ENCODE measurements at regions not wholly inside any gene's neighbourhood (a gene's known extent, or its start where the extent isn't known, plus 50 kb on each side); places are given as distances from the start of the nearest gene placed in this dataset.
A peak's percentile ranks its signal among the peaks of the same experiment; 100 is the strongest.

GRCh38 chr13:107375701-107376340, 807.9 kb upstream of the ARGLU1 start:
- ChIA-PET CTCF (interaction anchor here (1.0 to 3.0 kb wide), 3 partner anchors 11 to 20 kb away, joined by 3 to 12 read pairs (median 4); no protein-coding TSS in a partner anchor), POLR2A (no interaction called here)
- no peak for DNase-seq (ENCODE audit: extremely low spot score)
- TF ChIP-seq, protein P1, sequence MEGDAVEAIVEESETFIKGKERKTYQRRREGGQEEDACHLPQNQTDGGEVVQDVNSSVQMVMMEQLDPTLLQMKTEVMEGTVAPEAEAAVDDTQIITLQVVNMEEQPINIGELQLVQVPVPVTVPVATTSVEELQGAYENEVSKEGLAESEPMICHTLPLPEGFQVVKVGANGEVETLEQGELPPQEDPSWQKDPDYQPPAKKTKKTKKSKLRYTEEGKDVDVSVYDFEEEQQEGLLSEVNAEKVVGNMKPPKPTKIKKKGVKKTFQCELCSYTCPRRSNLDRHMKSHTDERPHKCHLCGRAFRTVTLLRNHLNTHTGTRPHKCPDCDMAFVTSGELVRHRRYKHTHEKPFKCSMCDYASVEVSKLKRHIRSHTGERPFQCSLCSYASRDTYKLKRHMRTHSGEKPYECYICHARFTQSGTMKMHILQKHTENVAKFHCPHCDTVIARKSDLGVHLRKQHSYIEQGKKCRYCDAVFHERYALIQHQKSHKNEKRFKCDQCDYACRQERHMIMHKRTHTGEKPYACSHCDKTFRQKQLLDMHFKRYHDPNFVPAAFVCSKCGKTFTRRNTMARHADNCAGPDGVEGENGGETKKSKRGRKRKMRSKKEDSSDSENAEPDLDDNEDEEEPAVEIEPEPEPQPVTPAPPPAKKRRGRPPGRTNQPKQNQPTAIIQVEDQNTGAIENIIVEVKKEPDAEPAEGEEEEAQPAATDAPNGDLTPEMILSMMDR (IDR thresholded peaks at IDR 0.05; ENCODE audit: control extremely low read depth, extremely low read depth, low read depth, missing control alignments) = no peak

DNA sequence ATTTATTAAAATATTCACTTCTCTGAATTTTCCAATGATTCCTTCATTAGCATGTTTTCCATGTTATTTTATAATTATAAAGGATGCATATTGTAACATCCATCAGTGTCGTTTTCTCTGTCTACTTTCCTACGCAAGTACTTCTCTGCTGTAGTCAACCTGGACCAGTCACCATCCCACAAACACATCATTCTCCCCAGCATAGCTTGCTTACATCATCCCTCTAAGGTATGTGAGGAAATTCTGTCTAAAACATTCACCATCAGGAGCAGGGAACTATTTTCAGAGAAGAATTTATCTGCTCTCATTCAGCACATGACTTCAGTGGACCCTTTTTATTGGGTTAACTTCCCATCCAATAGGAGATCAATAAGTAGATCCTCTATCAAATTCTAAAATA, 806.1 kb upstream of the ARGLU1 start:
- POLR2A ChIA-PET = no interaction called here
- CTCF ChIA-PET = interaction anchor here (1.0 kb wide), 1 partner anchor 22 kb away, joined by 3 read pairs; no protein-coding TSS in a partner anchor
- TF ChIP-seq, protein P1 (IDR thresholded peaks at IDR 0.05; ENCODE audit: control extremely low read depth, extremely low read depth, low read depth, missing control alignments) = no peak
- DNase-seq (ENCODE audit: extremely low spot score) = no peak

- ChIA-PET POLR2A (no interaction called here), CTCF (no interaction called here)
- DNase-seq (ENCODE audit: extremely low spot score) = no peak
- TF ChIP-seq, protein P1 (IDR thresholded peaks at IDR 0.05; ENCODE audit: control extremely low read depth, extremely low read depth, low read depth, missing control alignments) = peak; percentile 22
Observed at GRCh38 chr13:107373551-107373950, 805.6 kb upstream of the ARGLU1 start.

- POLR2A ChIA-PET = no interaction called here
Observed at GRCh38 chr13:107370015-107370785, 802.3 kb upstream of the ARGLU1 start.

DNA sequence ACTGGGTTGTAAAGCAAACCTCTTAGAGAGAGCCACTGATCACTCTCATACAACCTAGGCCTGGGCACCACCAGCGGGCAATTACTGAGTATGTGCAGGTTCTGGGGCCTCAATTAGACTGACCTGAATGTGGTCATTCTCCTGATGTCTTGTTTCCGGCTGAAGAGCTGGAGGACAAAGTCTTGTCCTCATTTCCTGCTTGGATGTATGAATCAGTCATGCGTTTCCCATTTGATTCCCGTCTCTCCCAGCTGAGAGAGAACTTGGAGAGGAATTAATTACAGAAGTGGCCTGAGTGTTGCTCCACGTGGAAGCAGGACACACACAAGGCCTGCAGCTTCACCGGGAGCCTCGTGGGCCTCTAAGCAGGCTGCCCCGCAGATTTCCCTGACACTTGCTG, 799.3 kb upstream of the ARGLU1 start:
- CTCF ChIA-PET = no interaction called here
- POLR2A ChIA-PET = no interaction called here

More at GRCh38 chr13:107370015-107370785, 802.3 kb upstream of the ARGLU1 start:
- CTCF ChIA-PET = no interaction called here
- TF ChIP-seq, protein P1 (IDR thresholded peaks at IDR 0.05; ENCODE audit: control extremely low read depth, extremely low read depth, low read depth, missing control alignments) = no peak
- no peak for DNase-seq (ENCODE audit: extremely low spot score)

GRCh38 chr13:107365466-107366215, 797.7 kb upstream of the ARGLU1 start:
- CTCF ChIA-PET = no interaction called here
- POLR2A ChIA-PET = no interaction called here

More for the DNA sequence above, 799.3 kb upstream of the ARGLU1 start:
- DNase-seq (ENCODE audit: extremely low spot score) = no peak
- TF ChIP-seq, protein P1 (IDR thresholded peaks at IDR 0.05; ENCODE audit: control extremely low read depth, extremely low read depth, low read depth, missing control alignments) = no peak

More at GRCh38 chr13:107365466-107366215, 797.7 kb upstream of the ARGLU1 start:
- TF ChIP-seq, protein P1 (IDR thresholded peaks at IDR 0.05; ENCODE audit: control extremely low read depth, extremely low read depth, low read depth, missing control alignments) = no peak
- DNase-seq (ENCODE audit: extremely low spot score) = no peak
